B cell (primary cell): ENCODE measurements at regions not wholly inside any gene's neighbourhood (a gene's known extent, or its start where the extent isn't known, plus 50 kb on each side); places are given as distances from the start of the nearest gene placed in this dataset.

Experiments
- ATAC-seq: fragments of 200-7000 bp; cut with Tn5 transposase; one replicate; pipeline ENCODE4 v1.10.0; 2021; ENCODE audit warnings: low read depth, mild to moderate bottlenecking, moderate number of reproducible peaks, moderate library complexity
- CTCF ChIA-PET: fragments of 350-600 bp; sonication (Branson Sonifier 250); formaldehyde crosslinking; loops from one replicate; lab custom pipeline; 2021; ENCODE audit warnings: antibody characterized with exemption, inconsistent platforms; lab: Charles Lee
- POLR2A ChIA-PET: fragments of 350-600 bp; sonication (Branson Sonifier 250); formaldehyde crosslinking; loops from one replicate; lab custom pipeline; 2021; ENCODE audit warnings: antibody characterized with exemption; lab: Charles Lee
- DNase-seq: peaks from one replicate; pipeline ENCODE4 v3.0.0; 2013
- H2AFZ ChIP-seq: 2 replicates; pipeline ENCODE4 v1.6.1; 2012; ENCODE audit warnings: mild to moderate bottlenecking, low read depth, low read length; ENCODE audit not compliant: insufficient read depth, poor library complexity, severe bottlenecking
- H3K27ac ChIP-seq, 2 donors: 1 replicate in 1 of 2; 2 replicates in 1 of 2; pipeline ENCODE4 v1.5.1; 2012 to 2013; ENCODE audit warnings: low read length in 2 of 2, mild to moderate bottlenecking in 2 of 2, moderate library complexity in 1 of 2
- H3K27me3 ChIP-seq, 4 experiments: fragments of 200-600 bp in 1 of 4; sonication (generic) in 1 of 4; replicated peaks in 1 of 4; 1 replicate in 2 of 4; 2 replicates in 2 of 4; pipeline versions ENCODE4 v1.6.1 to v1.7.0; 2013 to 2016; ENCODE audit warnings: low read length in 3 of 4, mild to moderate bottlenecking in 2 of 4, mixed read lengths in 1 of 4, moderate library complexity in 1 of 4; ENCODE audit not compliant: insufficient read depth in 4 of 4, control insufficient read depth in 3 of 4; ENCODE audit errors: control extremely low read depth in 1 of 4
- H3K36me3 ChIP-seq, 2 experiments: replicated peaks in 1 of 2; 1 replicate in 1 of 2; 2 replicates in 1 of 2; pipeline versions ENCODE4 v1.6.1 to v1.7.1; 2013; ENCODE audit warnings: low read length in 1 of 2; ENCODE audit not compliant: insufficient read depth in 2 of 2, control insufficient read depth in 1 of 2; ENCODE audit errors: control extremely low read depth in 1 of 2, extremely low read depth in 1 of 2
- H3K4me1 ChIP-seq, 2 donors: fragments of 200-600 bp in 1 of 2; sonication (generic) in 1 of 2; 1 replicate in 1 of 2; 2 replicates in 1 of 2; pipeline versions ENCODE4 v1.5.1 to v1.6.1; 2013 to 2017; ENCODE audit warnings: low read length in 2 of 2; ENCODE audit not compliant: control insufficient read depth in 2 of 2, insufficient read depth in 2 of 2
- H3K4me2 ChIP-seq: replicated peaks from 2 replicates; pipeline ENCODE3; 2012; ENCODE audit warnings: mild to moderate bottlenecking, low read depth, low read length; ENCODE audit not compliant: poor library complexity, severe bottlenecking
- H3K4me3 ChIP-seq, 5 experiments: fragments of 200-600 bp in 1 of 5; sonication (generic) in 1 of 5; 1 replicate in 3 of 5; 2 replicates in 2 of 5; pipeline versions ENCODE4 v1.5.1 to v1.7.0; 2011 to 2016; ENCODE audit warnings: low read length in 4 of 5, mild to moderate bottlenecking in 4 of 5, low read depth in 2 of 5, control low read depth in 1 of 5, moderate library complexity in 1 of 5; ENCODE audit not compliant: insufficient read depth in 1 of 5; ENCODE audit errors: control extremely low read depth in 1 of 5, extremely low read depth in 1 of 5
- H3K79me2 ChIP-seq: fragments of 200-600 bp; sonication (generic); one replicate; pipeline ENCODE4 v1.6.0; 2016; ENCODE audit warnings: low read length; ENCODE audit not compliant: control insufficient read depth, insufficient read depth
- H3K9ac ChIP-seq: fragments of 200-600 bp; sonication (generic); 2 replicates; pipeline ENCODE4 v1.6.1; 2017; ENCODE audit warnings: mild to moderate bottlenecking, low read length, moderate library complexity
- H3K9me3 ChIP-seq, 3 donors: one replicate each; pipeline versions ENCODE4 v1.6.1 to v1.7.1; 2013; ENCODE audit warnings: low read length in 2 of 3; ENCODE audit not compliant: control insufficient read depth in 2 of 3, insufficient read depth in 1 of 3; ENCODE audit errors: control extremely low read depth in 1 of 3
- H4K20me1 ChIP-seq: 2 replicates; pipeline ENCODE4 v1.6.0; 2012; ENCODE audit warnings: mild to moderate bottlenecking, low read length; ENCODE audit not compliant: insufficient read depth, control insufficient read depth, poor library complexity, severe bottlenecking
- H3K27ac Mint-ChIP-seq: one replicate; pipeline ENCODE4 v1.8.0; 2021; ENCODE audit warnings: mixed read lengths
- H3K27me3 Mint-ChIP-seq: one replicate; pipeline ENCODE4 v1.8.0; 2021; ENCODE audit warnings: mixed read lengths
- H3K4me1 Mint-ChIP-seq: one replicate; pipeline ENCODE4 v1.8.0; 2021; ENCODE audit warnings: mixed read lengths
- H3K4me3 Mint-ChIP-seq: one replicate; pipeline ENCODE4 v1.8.0; 2021; ENCODE audit warnings: mixed read lengths
- H3K9me3 Mint-ChIP-seq: one replicate; pipeline ENCODE4 v1.8.0; 2022; ENCODE audit warnings: mixed read lengths; ENCODE audit not compliant: insufficient read depth
- EZH2 ChIP-seq: IDR thresholded peaks from 2 replicates; pipeline ENCODE4 v1.6.1; 2012; ENCODE audit warnings: borderline replicate concordance, low read depth, mild to moderate bottlenecking, moderate library complexity, low read length; ENCODE audit not compliant: insufficient read depth, poor library complexity, severe bottlenecking
- WGBS: methylation state at CpG from one replicate; pipeline ENCODE4 v1.1.5; 2013; ENCODE audit warnings: missing lambda C conversion rate; ENCODE audit not compliant: insufficient coverage; 5-methylcytosine and 5-hydroxymethylcytosine counted together
- intact Hi-C: fragments of 100-400 bp; cut with micrococcal nuclease; formaldehyde crosslinking; loops from one replicate; pipeline ENCODE4 v1.10.0; 2022
- TF ChIP-seq, protein P1 (sequence below): fragments of 200-600 bp; IDR thresholded peaks from one replicate; pipeline ENCODE4 v1.8.0; 2022; ENCODE audit warnings: antibody characterized with exemption, mild to moderate bottlenecking

DNA sequence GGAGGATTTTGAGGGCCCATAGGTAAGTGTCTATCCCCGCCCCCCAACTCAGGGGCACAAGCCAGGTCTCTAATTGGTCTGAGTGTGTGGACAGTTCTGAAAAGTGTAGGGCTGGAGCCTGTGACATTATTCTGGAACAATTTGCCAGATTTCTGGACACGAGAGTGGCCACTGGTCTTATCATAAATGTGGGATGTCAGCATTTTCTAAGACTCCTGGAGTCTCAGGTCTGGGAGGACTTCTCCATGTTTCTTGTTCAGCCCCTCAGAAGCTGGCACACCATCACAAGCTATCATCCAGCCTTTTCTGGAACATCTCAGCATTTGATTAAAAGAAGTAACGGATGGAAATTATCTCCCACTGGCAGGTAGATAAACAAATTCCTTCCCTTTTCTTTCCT is 141.4 kb downstream of the SEC61B start:
- 100% methylated on average over 2 of the region's 3 CpGs for WGBS

DNA sequence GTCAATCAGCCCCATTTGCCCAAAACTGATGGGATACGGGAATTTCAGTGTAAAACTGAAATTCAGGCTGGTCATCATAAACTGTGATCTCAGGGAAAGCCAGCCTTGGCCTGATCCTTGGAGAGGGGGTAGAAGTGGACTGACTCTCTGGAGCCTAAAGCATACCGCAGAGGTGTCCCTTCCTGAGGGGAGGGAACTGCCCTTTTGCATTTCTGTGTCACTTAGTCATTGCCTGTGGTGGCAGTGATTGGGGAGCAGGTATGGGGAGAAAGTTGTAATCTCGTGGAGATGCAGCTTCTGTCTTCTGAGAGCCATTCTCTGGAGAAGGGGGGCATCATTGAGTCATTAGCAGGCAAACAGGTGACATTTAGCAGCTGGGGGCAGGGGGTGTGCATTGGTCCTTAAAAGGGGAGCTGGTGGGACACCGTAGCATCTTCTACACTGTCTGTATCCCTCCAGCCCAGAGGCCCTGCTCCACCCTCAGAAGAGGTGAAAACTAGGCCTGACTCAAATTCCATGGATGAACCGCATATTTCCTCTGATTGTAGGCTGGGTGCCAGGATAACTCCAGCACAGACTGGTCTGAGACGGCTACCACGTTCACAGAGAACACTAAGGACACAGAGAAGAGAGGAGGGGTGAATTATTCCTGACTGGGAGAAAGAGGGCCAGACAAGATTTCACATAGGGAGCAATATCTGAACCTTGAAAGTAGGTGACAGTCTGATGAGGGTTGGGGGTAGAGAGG is 143.3 kb downstream of the SEC61B start:
- Histone ChIP-seq H3K4me2 (no peak overlapping the region), H3K27me3 (peaks cover 0 to 30% (median 5%) of the 10 kb centered on the region in 4 experiments), H3K4me1 (peaks cover 10 to 12% of the 10 kb centered on the region in 2 donors), H3K36me3 (no peaks in the 10 kb centered on the region), H3K79me2 (no peaks in the 10 kb centered on the region), H2AFZ (no peak overlapping the region), H4K20me1 (no peaks in the 10 kb centered on the region), H3K4me3 (no peak overlapping the region), H3K9ac (no peak overlapping the region), H3K27ac (no peak overlapping the region), H3K9me3 (no peaks in the 10 kb centered on the region)
- H3K27ac Mint-ChIP-seq: no peak overlapping the region
- H3K9me3 Mint-ChIP-seq: no peaks in the 10 kb centered on the region
- ChIA-PET CTCF (no interaction called here), POLR2A (no interaction called here)
- no peak for ATAC-seq
- H3K4me1 Mint-ChIP-seq: peaks cover 19% of the 10 kb centered on the region
- no peak for TF ChIP-seq EZH2
- TF ChIP-seq, protein P1, sequence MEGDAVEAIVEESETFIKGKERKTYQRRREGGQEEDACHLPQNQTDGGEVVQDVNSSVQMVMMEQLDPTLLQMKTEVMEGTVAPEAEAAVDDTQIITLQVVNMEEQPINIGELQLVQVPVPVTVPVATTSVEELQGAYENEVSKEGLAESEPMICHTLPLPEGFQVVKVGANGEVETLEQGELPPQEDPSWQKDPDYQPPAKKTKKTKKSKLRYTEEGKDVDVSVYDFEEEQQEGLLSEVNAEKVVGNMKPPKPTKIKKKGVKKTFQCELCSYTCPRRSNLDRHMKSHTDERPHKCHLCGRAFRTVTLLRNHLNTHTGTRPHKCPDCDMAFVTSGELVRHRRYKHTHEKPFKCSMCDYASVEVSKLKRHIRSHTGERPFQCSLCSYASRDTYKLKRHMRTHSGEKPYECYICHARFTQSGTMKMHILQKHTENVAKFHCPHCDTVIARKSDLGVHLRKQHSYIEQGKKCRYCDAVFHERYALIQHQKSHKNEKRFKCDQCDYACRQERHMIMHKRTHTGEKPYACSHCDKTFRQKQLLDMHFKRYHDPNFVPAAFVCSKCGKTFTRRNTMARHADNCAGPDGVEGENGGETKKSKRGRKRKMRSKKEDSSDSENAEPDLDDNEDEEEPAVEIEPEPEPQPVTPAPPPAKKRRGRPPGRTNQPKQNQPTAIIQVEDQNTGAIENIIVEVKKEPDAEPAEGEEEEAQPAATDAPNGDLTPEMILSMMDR: no peak
- H3K4me3 Mint-ChIP-seq: no peak overlapping the region
- intact Hi-C loops: no loop called here
- no peak for DNase-seq
- 74% methylated on average over 6 of the region's 7 CpGs for WGBS
- peaks cover 45% of the 10 kb centered on the region for H3K27me3 Mint-ChIP-seq

More for the DNA sequence above, 141.4 kb downstream of the SEC61B start:
- no peak overlapping the region for H3K4me3 ChIP-seq
- ChIA-PET POLR2A (no interaction called here), CTCF (no interaction called here)
- no peak overlapping the region for H3K27ac Mint-ChIP-seq
- H3K9me3 Mint-ChIP-seq: no peaks in the 10 kb centered on the region
- peaks cover 0 to 33% (median 6%) of the 10 kb centered on the region in 4 experiments for H3K27me3 ChIP-seq
- H2AFZ ChIP-seq: no peak overlapping the region
- no peaks in the 10 kb centered on the region for H4K20me1 ChIP-seq
- H3K27ac ChIP-seq: no peak overlapping the region
- H3K4me1 Mint-ChIP-seq: peaks cover 7% of the 10 kb centered on the region
- no peaks in the 10 kb centered on the region for H3K9me3 ChIP-seq
- H3K4me2 ChIP-seq: no peak overlapping the region
- DNase-seq (no peak), ATAC-seq (no peak)
- no peak for TF ChIP-seq EZH2
- TF ChIP-seq, protein P1: no peak
- no peaks in the 10 kb centered on the region for H3K36me3 ChIP-seq
- no peak overlapping the region for H3K9ac ChIP-seq
- H3K79me2 ChIP-seq: no peaks in the 10 kb centered on the region
- H3K4me1 ChIP-seq: peaks cover 7 to 8% of the 10 kb centered on the region in 2 donors
- H3K4me3 Mint-ChIP-seq: no peak overlapping the region
- H3K27me3 Mint-ChIP-seq: peaks cover 42% of the 10 kb centered on the region
- intact Hi-C loops: no loop called here
